Calu3 (cell line): ENCODE measurements at regions not wholly inside any gene's neighbourhood (a gene's known extent, or its start where the extent isn't known, plus 50 kb on each side); places are given as distances from the start of the nearest gene placed in this dataset.

Experiments
- BruUV-seq: library from RNA; stranded (reverse); fragments of 400-500 nt; replicated peaks from 2 replicates; lab custom pipeline; 2021; lab: Mats Ljungman, UMichigan
- CTCF ChIA-PET: fragments of 300-600 bp; sonication (Branson Sonifier 250); formaldehyde crosslinking; loops from one replicate; lab custom pipeline; 2022; ENCODE audit warnings: antibody characterized with exemption; lab: Charles Lee
- DNase-seq: peaks from one replicate; pipeline ENCODE4 v3.0.0; 2022
- H3K27ac Mint-ChIP-seq: one replicate; pipeline ENCODE4 v1.8.0; 2022; ENCODE audit warnings: mixed read lengths; ENCODE audit not compliant: unreplicated experiment
- H3K27me3 Mint-ChIP-seq: one replicate; pipeline ENCODE4 v1.8.0; 2022; ENCODE audit warnings: mixed read lengths; ENCODE audit not compliant: unreplicated experiment
- H3K36me3 Mint-ChIP-seq: one replicate; pipeline ENCODE4 v1.8.0; 2022; ENCODE audit warnings: mild to moderate bottlenecking, moderate library complexity, mixed read lengths; ENCODE audit not compliant: insufficient read depth, unreplicated experiment
- H3K4me1 Mint-ChIP-seq: one replicate; pipeline ENCODE4 v1.8.0; 2022; ENCODE audit warnings: mild to moderate bottlenecking, low read depth, mixed read lengths; ENCODE audit not compliant: unreplicated experiment
- H3K4me3 Mint-ChIP-seq: one replicate; pipeline ENCODE4 v1.8.0; 2022; ENCODE audit warnings: mild to moderate bottlenecking, low read depth, moderate library complexity, mixed read lengths; ENCODE audit not compliant: unreplicated experiment
- H3K9me3 Mint-ChIP-seq: one replicate; pipeline ENCODE4 v1.8.0; 2022; ENCODE audit warnings: low read depth, mixed read lengths; ENCODE audit not compliant: unreplicated experiment
- intact Hi-C: fragments of 100-400 bp; cut with micrococcal nuclease; formaldehyde crosslinking; loops from one replicate; pipeline ENCODE4 v1.10.0; 2022; ENCODE audit not compliant: unreplicated experiment
- TF ChIP-seq, protein P1 (sequence below): fragments of 200-600 bp; IDR thresholded peaks from one replicate; pipeline ENCODE4 v1.8.0; 2022; ENCODE audit warnings: antibody characterized with exemption; ENCODE audit not compliant: unreplicated experiment

DNA sequence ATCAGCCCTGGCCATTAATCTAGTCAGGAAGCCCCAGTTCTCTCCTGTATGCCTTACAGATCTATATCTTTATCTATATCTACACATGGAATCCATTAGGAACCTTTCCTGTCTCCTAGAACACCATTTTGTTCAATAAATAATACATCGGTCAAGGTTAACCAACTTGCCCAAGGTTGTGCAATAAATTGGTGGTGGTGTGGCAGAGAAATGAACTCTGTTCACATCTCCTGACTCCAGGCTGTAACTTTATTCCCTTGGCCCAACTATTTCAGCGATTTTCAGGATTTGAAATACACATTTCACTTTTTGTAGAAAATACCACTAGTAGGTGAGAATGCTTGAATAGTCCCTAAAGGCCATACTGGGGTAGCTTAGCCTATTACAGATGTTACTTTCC, 712.5 kb upstream of the FZD8 start:
- intact Hi-C loops = no loop called here
- H3K9me3 Mint-ChIP-seq = peaks cover 21% of the 10 kb centered on the region
- no peak for DNase-seq
- H3K4me3 Mint-ChIP-seq = no peak overlapping the region
- no peaks in the 10 kb centered on the region for H3K36me3 Mint-ChIP-seq
- no peak overlapping the region for H3K27ac Mint-ChIP-seq
- no TSS peak for BruUV-seq
- TF ChIP-seq, protein P1, sequence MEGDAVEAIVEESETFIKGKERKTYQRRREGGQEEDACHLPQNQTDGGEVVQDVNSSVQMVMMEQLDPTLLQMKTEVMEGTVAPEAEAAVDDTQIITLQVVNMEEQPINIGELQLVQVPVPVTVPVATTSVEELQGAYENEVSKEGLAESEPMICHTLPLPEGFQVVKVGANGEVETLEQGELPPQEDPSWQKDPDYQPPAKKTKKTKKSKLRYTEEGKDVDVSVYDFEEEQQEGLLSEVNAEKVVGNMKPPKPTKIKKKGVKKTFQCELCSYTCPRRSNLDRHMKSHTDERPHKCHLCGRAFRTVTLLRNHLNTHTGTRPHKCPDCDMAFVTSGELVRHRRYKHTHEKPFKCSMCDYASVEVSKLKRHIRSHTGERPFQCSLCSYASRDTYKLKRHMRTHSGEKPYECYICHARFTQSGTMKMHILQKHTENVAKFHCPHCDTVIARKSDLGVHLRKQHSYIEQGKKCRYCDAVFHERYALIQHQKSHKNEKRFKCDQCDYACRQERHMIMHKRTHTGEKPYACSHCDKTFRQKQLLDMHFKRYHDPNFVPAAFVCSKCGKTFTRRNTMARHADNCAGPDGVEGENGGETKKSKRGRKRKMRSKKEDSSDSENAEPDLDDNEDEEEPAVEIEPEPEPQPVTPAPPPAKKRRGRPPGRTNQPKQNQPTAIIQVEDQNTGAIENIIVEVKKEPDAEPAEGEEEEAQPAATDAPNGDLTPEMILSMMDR = no peak
- H3K27me3 Mint-ChIP-seq = no peaks in the 10 kb centered on the region
- no peaks in the 10 kb centered on the region for H3K4me1 Mint-ChIP-seq
- CTCF ChIA-PET = interaction anchor here (0.6 kb wide), 1 partner anchor 54 kb away, joined by 3 read pairs; no protein-coding TSS in a partner anchor

DNA sequence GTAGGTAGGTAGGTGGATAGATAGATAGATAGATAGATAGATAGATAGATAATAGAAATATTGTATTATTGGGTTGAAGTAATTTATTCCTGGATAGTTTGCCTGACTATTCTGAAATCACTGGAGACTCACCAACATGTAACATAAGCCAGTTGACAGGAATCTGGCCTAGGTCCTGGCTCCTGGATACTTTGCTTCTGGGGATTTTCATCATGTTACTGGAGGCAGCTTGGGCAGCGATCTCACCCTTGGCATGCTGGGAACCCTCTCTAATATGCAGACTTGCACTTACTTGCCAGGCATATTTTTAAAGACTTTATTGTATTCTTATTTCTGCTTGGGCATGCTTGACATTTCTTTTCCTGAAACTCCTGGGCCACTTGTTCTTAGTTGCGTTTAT, 709.1 kb upstream of the FZD8 start:
- no peaks in the 10 kb centered on the region for H3K36me3 Mint-ChIP-seq
- TF ChIP-seq, protein P1 = no peak
- H3K27ac Mint-ChIP-seq = no peak overlapping the region
- no peaks in the 10 kb centered on the region for H3K4me1 Mint-ChIP-seq
- H3K9me3 Mint-ChIP-seq = peaks cover 17% of the 10 kb centered on the region
- intact Hi-C loops = no loop called here
- no peak overlapping the region for H3K4me3 Mint-ChIP-seq
- no peak for DNase-seq
- no peaks in the 10 kb centered on the region for H3K27me3 Mint-ChIP-seq
- BruUV-seq = no TSS peak
- CTCF ChIA-PET = no interaction called here

DNA sequence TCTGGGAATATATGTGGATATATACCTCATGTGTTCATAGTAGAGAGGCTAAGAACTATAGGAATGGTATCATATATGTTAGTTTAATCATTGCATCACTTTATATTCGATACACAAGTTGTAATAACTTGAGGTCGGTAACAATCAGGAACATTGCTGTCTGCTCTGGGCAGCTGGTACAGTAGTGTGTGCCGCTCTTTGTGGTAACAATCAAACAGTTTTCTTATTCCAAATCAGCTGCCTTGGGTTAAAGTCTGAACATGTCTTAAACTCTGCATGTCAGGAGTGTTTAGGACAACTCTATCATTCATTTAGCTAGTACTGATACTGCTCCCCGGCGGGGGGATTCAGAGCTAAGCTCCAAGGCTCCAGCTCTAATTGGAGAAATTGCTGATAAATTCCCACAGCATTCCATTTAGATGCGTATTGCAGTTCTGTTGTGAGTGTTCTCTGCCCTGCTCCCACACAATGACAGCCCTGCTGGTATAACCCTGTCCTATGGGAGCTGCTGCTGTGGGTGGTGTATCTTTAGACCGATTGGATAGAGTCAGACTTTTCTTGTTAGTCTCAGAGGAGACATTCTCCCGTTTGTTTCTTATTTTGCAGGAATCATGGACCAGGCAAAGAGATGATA, 707.5 kb upstream of the FZD8 start:
- no peak overlapping the region for H3K4me3 Mint-ChIP-seq
- intact Hi-C loops = no loop called here
- TF ChIP-seq, protein P1 = no peak
- no peak overlapping the region for H3K27ac Mint-ChIP-seq
- BruUV-seq = no TSS peak
- H3K9me3 Mint-ChIP-seq = peaks cover 17% of the 10 kb centered on the region
- no peaks in the 10 kb centered on the region for H3K36me3 Mint-ChIP-seq
- no peak for DNase-seq
- H3K27me3 Mint-ChIP-seq = no peaks in the 10 kb centered on the region
- CTCF ChIA-PET = no interaction called here
- no peaks in the 10 kb centered on the region for H3K4me1 Mint-ChIP-seq

DNA sequence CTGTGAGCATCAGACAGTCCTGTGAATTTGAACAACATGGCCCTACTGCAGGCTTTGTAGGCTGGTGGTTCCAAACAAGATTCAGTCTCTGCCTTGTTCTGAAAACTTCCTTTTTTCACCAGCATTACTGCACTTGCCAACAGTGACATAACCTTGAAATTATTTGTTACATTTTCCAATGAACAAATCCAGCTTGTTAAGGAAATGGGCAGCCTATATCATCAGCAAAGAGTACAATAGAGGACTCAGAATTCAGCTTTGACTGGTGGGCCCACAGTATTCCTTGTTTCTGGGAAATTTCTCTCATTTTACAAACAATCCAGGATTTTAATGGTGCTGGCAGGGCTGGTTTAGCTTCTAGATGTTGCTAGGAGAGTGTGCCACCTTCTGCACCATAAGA, 703.7 kb upstream of the FZD8 start:
- DNase-seq = no peak
- TF ChIP-seq, protein P1 = no peak
- CTCF ChIA-PET = no interaction called here
- no TSS peak for BruUV-seq
- H3K9me3 Mint-ChIP-seq = peaks cover 13% of the 10 kb centered on the region
- intact Hi-C loops = no loop called here
- H3K4me3 Mint-ChIP-seq = no peak overlapping the region
- no peaks in the 10 kb centered on the region for H3K27me3 Mint-ChIP-seq
- no peaks in the 10 kb centered on the region for H3K4me1 Mint-ChIP-seq
- H3K27ac Mint-ChIP-seq = no peak overlapping the region
- H3K36me3 Mint-ChIP-seq = no peaks in the 10 kb centered on the region
